ENCODE measurements at regions not wholly inside any gene's neighbourhood (a gene's known extent, or its start where the extent isn't known, plus 50 kb on each side); places are given as distances from the start of the nearest gene placed in this dataset.

DNA sequence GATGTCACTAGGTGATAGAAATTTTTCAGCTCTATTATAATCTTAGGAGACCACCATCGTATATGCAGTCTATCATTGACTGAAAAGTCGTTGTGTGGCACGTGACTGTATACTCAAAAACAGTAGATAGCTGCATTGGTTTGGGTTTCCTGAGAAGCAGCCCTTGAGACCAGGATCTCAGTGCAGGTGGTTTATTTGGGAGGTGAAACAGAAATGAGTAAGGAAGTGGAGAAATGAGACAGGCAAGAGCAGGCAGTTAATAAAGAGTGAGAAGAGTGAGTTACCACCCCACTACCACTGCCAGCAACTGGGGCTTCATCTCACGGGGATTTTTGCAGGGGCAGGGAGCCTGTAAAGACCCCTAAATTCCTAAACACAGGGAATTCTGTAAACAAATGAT is 221.0 kb downstream of the SHQ1 start:
- no peaks in the 10 kb centered on the region for H3K9me3 ChIP-seq (ENCODE audit: insufficient read depth, low read length)
- no peak overlapping the region for H3K27ac ChIP-seq (ENCODE audit: low read depth, low read length)
- TF ChIP-seq, protein P1, sequence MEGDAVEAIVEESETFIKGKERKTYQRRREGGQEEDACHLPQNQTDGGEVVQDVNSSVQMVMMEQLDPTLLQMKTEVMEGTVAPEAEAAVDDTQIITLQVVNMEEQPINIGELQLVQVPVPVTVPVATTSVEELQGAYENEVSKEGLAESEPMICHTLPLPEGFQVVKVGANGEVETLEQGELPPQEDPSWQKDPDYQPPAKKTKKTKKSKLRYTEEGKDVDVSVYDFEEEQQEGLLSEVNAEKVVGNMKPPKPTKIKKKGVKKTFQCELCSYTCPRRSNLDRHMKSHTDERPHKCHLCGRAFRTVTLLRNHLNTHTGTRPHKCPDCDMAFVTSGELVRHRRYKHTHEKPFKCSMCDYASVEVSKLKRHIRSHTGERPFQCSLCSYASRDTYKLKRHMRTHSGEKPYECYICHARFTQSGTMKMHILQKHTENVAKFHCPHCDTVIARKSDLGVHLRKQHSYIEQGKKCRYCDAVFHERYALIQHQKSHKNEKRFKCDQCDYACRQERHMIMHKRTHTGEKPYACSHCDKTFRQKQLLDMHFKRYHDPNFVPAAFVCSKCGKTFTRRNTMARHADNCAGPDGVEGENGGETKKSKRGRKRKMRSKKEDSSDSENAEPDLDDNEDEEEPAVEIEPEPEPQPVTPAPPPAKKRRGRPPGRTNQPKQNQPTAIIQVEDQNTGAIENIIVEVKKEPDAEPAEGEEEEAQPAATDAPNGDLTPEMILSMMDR (IDR thresholded peaks at IDR 0.05; ENCODE audit: insufficient read depth, low read length, poor library complexity, severe bottlenecking), result no peak
- no peak for TF ChIP-seq EZH2phosphoT487 (conservative IDR thresholded peaks at IDR 0.05; ENCODE audit: low read length)
- no peaks in the 10 kb centered on the region for H3K36me3 ChIP-seq (ENCODE audit: low read length)
- no peaks in the 10 kb centered on the region for H4K20me1 ChIP-seq (ENCODE audit: low read depth, low read length)
- H3K27me3 ChIP-seq (ENCODE audit: low read length), result no peaks in the 10 kb centered on the region
- no peaks in the 10 kb centered on the region for H3K79me2 ChIP-seq (ENCODE audit: insufficient read depth, low read length)
- H2AFZ ChIP-seq (ENCODE audit: low read depth, low read length, severe bottlenecking), result no peak overlapping the region
- H3K9ac ChIP-seq (ENCODE audit: low read length), result no peak overlapping the region
- H3K9me2 ChIP-seq (replicated peaks; ENCODE audit: insufficient read depth, low read length), result no peaks in the 10 kb centered on the region
- H3K4me3 ChIP-seq (ENCODE audit: insufficient read depth, low read length, poor library complexity, severe bottlenecking), result no peak overlapping the region
- no peaks in the 10 kb centered on the region for H3F3A ChIP-seq (ENCODE audit: insufficient read depth)
- no peak overlapping the region for H3K4me2 ChIP-seq (ENCODE audit: low read depth, low read length, poor library complexity, severe bottlenecking)

DNA sequence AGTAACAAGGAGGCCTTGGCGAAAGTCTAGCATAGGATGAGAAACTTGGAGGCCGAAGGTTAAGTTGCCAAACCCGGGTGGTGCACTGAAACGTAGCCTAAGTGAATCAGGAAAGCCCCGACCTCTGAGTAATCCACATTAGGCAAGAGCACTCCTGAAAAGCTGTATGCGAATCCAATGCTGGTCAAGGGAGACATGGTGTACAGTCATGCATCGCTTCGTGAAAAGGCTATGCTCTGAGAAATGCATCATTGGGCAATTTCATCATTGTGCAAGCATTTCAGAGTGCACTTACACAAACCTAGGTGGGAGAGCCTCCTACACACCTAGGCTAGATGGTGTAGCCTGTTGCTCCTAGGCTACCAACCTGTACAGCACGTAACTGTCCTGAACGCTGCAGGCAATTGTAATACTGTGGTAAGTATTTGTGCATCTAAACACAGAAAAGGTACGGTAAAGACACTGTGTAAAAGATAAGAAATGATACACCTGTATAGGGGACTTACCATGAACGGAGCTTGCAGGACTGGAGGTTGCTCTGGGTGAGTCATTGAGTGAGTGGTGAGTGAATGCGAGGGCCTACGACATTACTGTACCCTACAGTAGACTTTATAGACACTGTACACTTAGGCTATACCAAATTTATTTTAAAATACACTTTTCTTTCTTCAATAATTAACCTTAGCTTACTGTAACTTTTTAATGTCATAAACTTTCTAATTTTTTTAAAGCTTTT is 222.5 kb downstream of the SHQ1 start:
- Histone ChIP-seq H3K27ac (ENCODE audit: low read depth, low read length) (no peak overlapping the region), H3K4me2 (ENCODE audit: low read depth, low read length, poor library complexity, severe bottlenecking) (no peak overlapping the region), H3K9ac (ENCODE audit: low read length) (no peak overlapping the region), H3K9me3 (ENCODE audit: insufficient read depth, low read length) (no peaks in the 10 kb centered on the region), H3K27me3 (ENCODE audit: low read length) (no peaks in the 10 kb centered on the region), H3K9me2 (replicated peaks; ENCODE audit: insufficient read depth, low read length) (no peaks in the 10 kb centered on the region), H4K20me1 (ENCODE audit: low read depth, low read length) (no peaks in the 10 kb centered on the region), H2AFZ (ENCODE audit: low read depth, low read length, severe bottlenecking) (no peak overlapping the region), H3F3A (ENCODE audit: insufficient read depth) (no peaks in the 10 kb centered on the region), H3K4me3 (ENCODE audit: insufficient read depth, low read length, poor library complexity, severe bottlenecking) (no peak overlapping the region), H3K36me3 (ENCODE audit: low read length) (no peaks in the 10 kb centered on the region), H3K79me2 (ENCODE audit: insufficient read depth, low read length) (no peaks in the 10 kb centered on the region)
- TF ChIP-seq EZH2phosphoT487 (conservative IDR thresholded peaks at IDR 0.05; ENCODE audit: low read length), result no peak
- TF ChIP-seq, protein P1 (IDR thresholded peaks at IDR 0.05; ENCODE audit: insufficient read depth, low read length, poor library complexity, severe bottlenecking), result no peak

DNA sequence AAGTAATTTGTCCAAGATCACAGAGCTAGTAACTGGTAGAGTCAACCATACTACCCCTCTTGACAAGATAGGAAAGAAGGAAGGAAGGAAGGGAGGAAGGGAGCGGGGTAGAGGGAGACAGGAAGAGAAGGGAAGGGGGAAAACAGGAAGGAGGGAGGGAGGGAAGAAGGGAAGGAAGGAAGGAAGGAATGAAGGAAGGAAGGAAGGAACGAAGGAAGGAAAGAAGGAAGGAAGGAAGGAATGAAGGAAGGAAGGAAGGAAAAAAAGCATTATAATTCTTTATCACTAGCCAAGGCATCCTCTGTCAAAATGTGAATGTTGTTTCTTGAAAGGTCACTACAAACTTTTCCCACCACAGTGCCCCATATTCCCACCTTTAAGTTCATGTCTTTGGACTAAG is 223.6 kb downstream of the SHQ1 start:
- H3K36me3 ChIP-seq (ENCODE audit: low read length), result no peaks in the 10 kb centered on the region
- TF ChIP-seq, protein P1 (IDR thresholded peaks at IDR 0.05; ENCODE audit: insufficient read depth, low read length, poor library complexity, severe bottlenecking), result no peak
- no peak for TF ChIP-seq EZH2phosphoT487 (conservative IDR thresholded peaks at IDR 0.05; ENCODE audit: low read length)
- H3K4me3 ChIP-seq (ENCODE audit: insufficient read depth, low read length, poor library complexity, severe bottlenecking), result no peak overlapping the region
- H3K9ac ChIP-seq (ENCODE audit: low read length), result no peak overlapping the region
- H4K20me1 ChIP-seq (ENCODE audit: low read depth, low read length), result no peaks in the 10 kb centered on the region
- H3K27me3 ChIP-seq (ENCODE audit: low read length), result no peaks in the 10 kb centered on the region
- no peaks in the 10 kb centered on the region for H3K9me3 ChIP-seq (ENCODE audit: insufficient read depth, low read length)
- H3K4me2 ChIP-seq (ENCODE audit: low read depth, low read length, poor library complexity, severe bottlenecking), result no peak overlapping the region
- no peaks in the 10 kb centered on the region for H3K9me2 ChIP-seq (replicated peaks; ENCODE audit: insufficient read depth, low read length)
- no peak overlapping the region for H2AFZ ChIP-seq (ENCODE audit: low read depth, low read length, severe bottlenecking)
- H3F3A ChIP-seq (ENCODE audit: insufficient read depth), result no peaks in the 10 kb centered on the region
- no peak overlapping the region for H3K27ac ChIP-seq (ENCODE audit: low read depth, low read length)
- H3K79me2 ChIP-seq (ENCODE audit: insufficient read depth, low read length), result no peaks in the 10 kb centered on the region

Data from SU-DHL-6 (cell line).